ENCODE measurements at regions not wholly inside any gene's neighbourhood (a gene's known extent, or its start where the extent isn't known, plus 50 kb on each side); places are given as distances from the start of the nearest gene placed in this dataset.

GRCh38 chr5:133793756-133794465 lies 174.5 kb downstream of the C5orf15 start:
- Histone ChIP-seq H3K27ac (ENCODE audit: low read depth, low read length) (no peak overlapping the region), H3K9me3 (ENCODE audit: low read length) (no peaks in the 10 kb centered on the region), H3K27me3 (ENCODE audit: control insufficient read depth in 1 of 2, insufficient read depth in 2 of 2, low read length in 2 of 2) (no peaks in the 10 kb centered on the region), H3K4me1 (ENCODE audit: insufficient read depth, low read length) (no peaks in the 10 kb centered on the region), H3K4me3 (ENCODE audit: low read depth in 1 of 2, low read length in 2 of 2) (no peak overlapping the region), H3K36me3 (ENCODE audit: insufficient read depth, low read length) (no peaks in the 10 kb centered on the region), H3K9ac (ENCODE audit: low read length) (no peak overlapping the region)

- Histone ChIP-seq H3K36me3 (ENCODE audit: insufficient read depth, low read length) (no peaks in the 10 kb centered on the region), H3K27me3 (ENCODE audit: control insufficient read depth in 1 of 2, insufficient read depth in 2 of 2, low read length in 2 of 2) (no peaks in the 10 kb centered on the region), H3K9me3 (ENCODE audit: low read length) (no peaks in the 10 kb centered on the region), H3K4me1 (ENCODE audit: insufficient read depth, low read length) (no peaks in the 10 kb centered on the region), H3K9ac (ENCODE audit: low read length) (no peak overlapping the region), H3K4me3 (ENCODE audit: low read depth in 1 of 2, low read length in 2 of 2) (no peak overlapping the region), H3K27ac (ENCODE audit: low read depth, low read length) (no peak overlapping the region)
These were observed 175.8 kb downstream of the C5orf15 start for GRCh38 chr5:133792655-133793054.

DNA sequence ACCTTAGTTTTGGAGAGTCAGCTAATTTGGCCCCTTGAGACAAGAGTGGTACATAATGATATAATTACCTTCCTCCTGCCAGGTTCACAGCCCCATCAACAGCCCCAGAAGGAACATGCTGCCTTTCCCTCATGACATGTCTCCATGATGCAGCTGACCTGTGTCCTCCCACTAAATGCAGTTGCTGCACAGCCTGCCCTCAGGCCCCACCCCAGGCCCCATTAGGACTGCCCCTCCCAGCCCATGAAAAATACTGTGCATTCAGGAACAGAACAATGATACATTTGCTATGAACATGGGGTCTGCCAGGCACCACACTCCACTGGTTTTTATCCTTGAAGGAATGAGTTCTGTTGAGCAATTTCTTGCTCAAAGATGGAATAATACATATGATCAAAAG lies 176.4 kb downstream of the C5orf15 start:
- no peak overlapping the region for H3K27ac ChIP-seq (ENCODE audit: low read depth, low read length)
- H3K9ac ChIP-seq (ENCODE audit: low read length) = no peak overlapping the region
- no peaks in the 10 kb centered on the region for H3K27me3 ChIP-seq (ENCODE audit: control insufficient read depth in 1 of 2, insufficient read depth in 2 of 2, low read length in 2 of 2)
- no peaks in the 10 kb centered on the region for H3K36me3 ChIP-seq (ENCODE audit: insufficient read depth, low read length)
- H3K9me3 ChIP-seq (ENCODE audit: low read length) = no peaks in the 10 kb centered on the region
- no peak overlapping the region for H3K4me3 ChIP-seq (ENCODE audit: low read depth in 1 of 2, low read length in 2 of 2)
- H3K4me1 ChIP-seq (ENCODE audit: insufficient read depth, low read length) = no peaks in the 10 kb centered on the region

- no peak overlapping the region for H3K4me3 ChIP-seq (ENCODE audit: low read depth in 1 of 2, low read length in 2 of 2)
- no peaks in the 10 kb centered on the region for H3K9me3 ChIP-seq (ENCODE audit: low read length)
- no peaks in the 10 kb centered on the region for H3K27me3 ChIP-seq (ENCODE audit: control insufficient read depth in 1 of 2, insufficient read depth in 2 of 2, low read length in 2 of 2)
- no peaks in the 10 kb centered on the region for H3K36me3 ChIP-seq (ENCODE audit: insufficient read depth, low read length)
- H3K9ac ChIP-seq (ENCODE audit: low read length) = no peak overlapping the region
- H3K27ac ChIP-seq (ENCODE audit: low read depth, low read length) = no peak overlapping the region
- no peaks in the 10 kb centered on the region for H3K4me1 ChIP-seq (ENCODE audit: insufficient read depth, low read length)
These were observed 177.5 kb downstream of the C5orf15 start for GRCh38 chr5:133790898-133791297.

- Histone ChIP-seq H3K4me3 (ENCODE audit: low read depth in 1 of 2, low read length in 2 of 2) (no peak overlapping the region), H3K4me1 (ENCODE audit: insufficient read depth, low read length) (no peaks in the 10 kb centered on the region), H3K27me3 (ENCODE audit: control insufficient read depth in 1 of 2, insufficient read depth in 2 of 2, low read length in 2 of 2) (no peaks in the 10 kb centered on the region), H3K9me3 (ENCODE audit: low read length) (no peaks in the 10 kb centered on the region), H3K9ac (ENCODE audit: low read length) (no peak overlapping the region), H3K27ac (ENCODE audit: low read depth, low read length) (no peak overlapping the region), H3K36me3 (ENCODE audit: insufficient read depth, low read length) (no peaks in the 10 kb centered on the region)
These were observed 177.1 kb upstream of the FSTL4 start for GRCh38 chr5:133789428-133789827.

- H3K36me3 ChIP-seq (ENCODE audit: insufficient read depth, low read length) = no peaks in the 10 kb centered on the region
- H3K9ac ChIP-seq (ENCODE audit: low read length) = no peak overlapping the region
- no peaks in the 10 kb centered on the region for H3K27me3 ChIP-seq (ENCODE audit: control insufficient read depth in 1 of 2, insufficient read depth in 2 of 2, low read length in 2 of 2)
- no peak overlapping the region for H3K27ac ChIP-seq (ENCODE audit: low read depth, low read length)
- H3K9me3 ChIP-seq (ENCODE audit: low read length) = no peaks in the 10 kb centered on the region
- H3K4me3 ChIP-seq (ENCODE audit: low read depth in 1 of 2, low read length in 2 of 2) = no peak overlapping the region
- H3K4me1 ChIP-seq (ENCODE audit: insufficient read depth, low read length) = no peaks in the 10 kb centered on the region
These were observed 175.8 kb upstream of the FSTL4 start for GRCh38 chr5:133788121-133788520.

DNA sequence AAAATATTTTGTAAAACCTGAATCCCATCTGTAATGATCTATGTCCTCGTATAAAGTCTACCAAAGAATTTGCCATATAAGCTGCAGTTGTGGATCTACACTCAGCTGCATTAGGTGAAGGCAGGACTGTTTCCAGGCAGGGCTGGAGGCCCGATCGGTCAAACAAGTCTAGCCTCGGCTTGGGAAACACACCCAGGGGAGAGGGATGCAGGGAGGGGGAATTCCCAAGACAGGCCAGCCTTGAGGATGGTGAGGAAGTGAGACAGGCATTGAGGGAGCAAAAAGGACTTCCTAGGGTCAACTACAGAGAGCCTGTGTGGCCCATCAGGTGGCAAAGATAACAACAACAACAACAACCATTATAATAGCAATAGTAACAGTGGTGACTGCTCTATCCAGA lies 174.1 kb upstream of the FSTL4 start:
- Histone ChIP-seq H3K4me3 (ENCODE audit: low read depth in 1 of 2, low read length in 2 of 2) (no peak overlapping the region), H3K9ac (ENCODE audit: low read length) (no peak overlapping the region), H3K9me3 (ENCODE audit: low read length) (no peaks in the 10 kb centered on the region), H3K27me3 (ENCODE audit: control insufficient read depth in 1 of 2, insufficient read depth in 2 of 2, low read length in 2 of 2) (no peaks in the 10 kb centered on the region), H3K27ac (ENCODE audit: low read depth, low read length) (no peak overlapping the region), H3K4me1 (ENCODE audit: insufficient read depth, low read length) (no peaks in the 10 kb centered on the region), H3K36me3 (ENCODE audit: insufficient read depth, low read length) (no peaks in the 10 kb centered on the region)

DNA sequence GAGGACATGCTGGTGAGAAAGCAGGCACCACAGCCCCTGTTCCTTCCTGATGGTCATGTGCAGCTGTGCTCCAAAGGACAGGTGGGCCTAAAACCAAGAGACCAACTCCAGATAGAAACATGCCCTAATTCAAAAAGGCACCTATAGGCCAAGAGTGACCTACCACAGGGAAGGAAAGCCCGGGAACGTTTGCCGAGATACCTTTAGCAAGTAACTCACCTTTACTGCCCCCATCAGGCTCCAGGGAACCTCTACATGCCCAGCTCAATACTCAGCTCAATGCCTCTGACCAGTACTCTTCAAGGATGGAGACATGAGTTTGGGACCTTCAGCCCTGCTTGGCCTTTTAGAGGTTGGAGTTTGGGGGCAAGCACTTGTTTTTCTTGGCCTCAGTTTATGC lies 172.8 kb upstream of the FSTL4 start:
- Histone ChIP-seq H3K27me3 (ENCODE audit: control insufficient read depth in 1 of 2, insufficient read depth in 2 of 2, low read length in 2 of 2) (no peaks in the 10 kb centered on the region), H3K4me1 (ENCODE audit: insufficient read depth, low read length) (no peaks in the 10 kb centered on the region)

DNA sequence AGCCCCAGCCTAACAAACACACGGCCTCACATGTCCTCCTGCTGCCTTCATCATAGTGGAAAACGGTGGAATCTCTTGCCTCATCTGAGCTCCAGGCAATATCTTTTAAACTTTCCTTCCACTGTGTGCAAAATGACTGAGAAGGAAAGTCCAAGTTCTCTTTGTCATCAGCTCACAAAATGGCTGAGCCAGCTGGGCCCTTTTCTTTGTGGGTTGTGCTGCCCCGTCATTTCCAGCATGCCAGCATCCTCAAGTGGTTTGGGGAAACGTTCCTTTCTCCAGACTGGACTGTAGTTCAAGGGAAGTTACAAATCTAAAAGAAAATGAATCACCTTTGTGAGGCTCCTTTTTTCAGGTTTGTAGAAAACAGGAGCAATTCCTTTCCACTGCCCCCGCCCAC lies 171.1 kb upstream of the FSTL4 start:
- H3K4me3 ChIP-seq (ENCODE audit: low read depth in 1 of 2, low read length in 2 of 2) = no peak overlapping the region
- no peaks in the 10 kb centered on the region for H3K9me3 ChIP-seq (ENCODE audit: low read length)
- no peaks in the 10 kb centered on the region for H3K4me1 ChIP-seq (ENCODE audit: insufficient read depth, low read length)
- no peaks in the 10 kb centered on the region for H3K27me3 ChIP-seq (ENCODE audit: control insufficient read depth in 1 of 2, insufficient read depth in 2 of 2, low read length in 2 of 2)
- H3K36me3 ChIP-seq (ENCODE audit: insufficient read depth, low read length) = no peaks in the 10 kb centered on the region
- H3K9ac ChIP-seq (ENCODE audit: low read length) = no peak overlapping the region
- no peak overlapping the region for H3K27ac ChIP-seq (ENCODE audit: low read depth, low read length)

More for the DNA sequence above, 172.8 kb upstream of the FSTL4 start:
- Histone ChIP-seq H3K27ac (ENCODE audit: low read depth, low read length) (no peak overlapping the region), H3K4me3 (ENCODE audit: low read depth in 1 of 2, low read length in 2 of 2) (no peak overlapping the region), H3K9me3 (ENCODE audit: low read length) (no peaks in the 10 kb centered on the region), H3K9ac (ENCODE audit: low read length) (no peak overlapping the region), H3K36me3 (ENCODE audit: insufficient read depth, low read length) (no peaks in the 10 kb centered on the region)

GRCh38 chr5:133782736-133783135 lies 170.4 kb upstream of the FSTL4 start:
- no peak overlapping the region for H3K9ac ChIP-seq (ENCODE audit: low read length)
- no peaks in the 10 kb centered on the region for H3K36me3 ChIP-seq (ENCODE audit: insufficient read depth, low read length)
- no peaks in the 10 kb centered on the region for H3K9me3 ChIP-seq (ENCODE audit: low read length)
- no peak overlapping the region for H3K27ac ChIP-seq (ENCODE audit: low read depth, low read length)
- H3K27me3 ChIP-seq (ENCODE audit: control insufficient read depth in 1 of 2, insufficient read depth in 2 of 2, low read length in 2 of 2) = no peaks in the 10 kb centered on the region
- no peak overlapping the region for H3K4me3 ChIP-seq (ENCODE audit: low read depth in 1 of 2, low read length in 2 of 2)
- H3K4me1 ChIP-seq (ENCODE audit: insufficient read depth, low read length) = no peaks in the 10 kb centered on the region

DNA sequence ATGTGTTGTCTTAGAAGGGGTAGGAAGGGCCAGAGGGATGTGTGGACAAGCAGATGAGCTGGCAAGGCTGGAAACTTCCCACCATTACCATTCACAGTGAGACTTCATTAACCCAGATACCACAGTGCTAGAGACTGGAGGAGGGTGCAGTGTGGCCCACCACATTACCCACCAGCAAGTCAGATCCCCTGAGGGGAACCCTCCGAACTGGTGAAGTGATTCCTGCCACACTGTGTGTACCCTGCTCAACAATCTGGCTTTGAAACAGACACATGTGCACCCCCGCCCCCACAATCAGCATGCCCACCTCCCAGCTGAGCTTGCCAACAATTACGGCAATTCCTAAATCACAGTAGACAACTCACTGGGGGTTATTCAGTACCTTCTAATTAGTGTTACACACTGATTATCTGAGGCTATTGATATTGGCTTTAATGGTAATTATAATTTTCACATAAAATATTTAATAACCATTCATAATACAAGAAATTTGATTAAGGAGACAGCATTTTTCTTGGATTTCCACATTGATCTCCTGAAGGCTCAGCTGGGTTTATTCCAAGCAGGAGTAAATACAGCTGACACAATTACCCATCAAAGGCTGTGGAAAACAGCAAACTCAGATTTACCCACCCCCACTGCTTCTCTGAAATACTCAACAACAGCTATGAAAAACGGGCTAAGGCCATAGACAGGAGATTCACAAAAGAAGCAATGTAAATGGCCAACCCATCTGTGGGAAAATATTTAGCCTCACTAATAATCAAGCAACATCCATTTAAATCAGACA lies 169.3 kb upstream of the FSTL4 start:
- no peaks in the 10 kb centered on the region for H3K9me3 ChIP-seq (ENCODE audit: low read length)
- H3K27ac ChIP-seq (ENCODE audit: low read depth, low read length) = no peak overlapping the region
- H3K4me3 ChIP-seq (ENCODE audit: low read depth in 1 of 2, low read length in 2 of 2) = no peak overlapping the region
- H3K4me1 ChIP-seq (ENCODE audit: insufficient read depth, low read length) = no peaks in the 10 kb centered on the region
- no peaks in the 10 kb centered on the region for H3K27me3 ChIP-seq (ENCODE audit: control insufficient read depth in 1 of 2, insufficient read depth in 2 of 2, low read length in 2 of 2)
- no peaks in the 10 kb centered on the region for H3K36me3 ChIP-seq (ENCODE audit: insufficient read depth, low read length)
- no peak overlapping the region for H3K9ac ChIP-seq (ENCODE audit: low read length)
